ENCODE measurements at regions not wholly inside any gene's neighbourhood (a gene's known extent, or its start where the extent isn't known, plus 50 kb on each side); places are given as distances from the start of the nearest gene placed in this dataset.

DNA sequence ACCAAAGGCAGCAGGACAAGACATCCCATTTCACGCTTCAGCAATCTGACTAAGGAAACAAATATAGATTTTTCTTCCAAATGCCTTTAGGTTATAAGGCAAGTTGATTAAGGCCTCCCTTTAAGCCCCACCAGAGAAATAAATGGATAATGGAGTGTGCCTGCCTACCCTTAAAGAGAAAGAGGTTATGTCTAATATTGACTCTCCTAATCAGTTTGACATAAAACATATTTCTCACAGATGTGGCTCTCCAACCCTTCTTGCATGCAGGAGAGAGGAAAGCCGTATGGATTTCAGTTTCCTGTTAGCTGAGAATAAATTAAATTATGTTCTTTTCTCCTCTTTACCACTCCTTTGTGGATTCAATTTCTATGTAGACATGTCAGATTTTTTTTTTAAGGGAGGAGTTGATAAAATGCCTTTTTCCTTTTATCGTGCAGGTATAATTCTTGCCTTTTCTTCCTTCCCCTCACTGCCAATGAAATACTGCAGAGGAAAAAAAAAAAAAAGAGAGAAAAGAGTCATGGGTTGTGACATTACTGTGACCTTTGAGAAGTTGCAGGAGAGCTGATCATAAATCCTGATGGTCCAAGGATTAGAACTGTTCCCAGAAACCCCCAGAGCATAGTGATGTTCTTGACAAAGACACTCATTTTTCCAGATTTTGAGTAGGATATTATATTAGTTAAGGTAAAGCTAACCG lies 355.3 kb upstream of the SLCO3A1 start:
- TF ChIP-seq POLR2A (IDR thresholded peaks at IDR 0.05) (no peak), POLR2AphosphoS5 (IDR thresholded peaks at IDR 0.05) (no peak)
- TF ChIP-seq, protein P1, sequence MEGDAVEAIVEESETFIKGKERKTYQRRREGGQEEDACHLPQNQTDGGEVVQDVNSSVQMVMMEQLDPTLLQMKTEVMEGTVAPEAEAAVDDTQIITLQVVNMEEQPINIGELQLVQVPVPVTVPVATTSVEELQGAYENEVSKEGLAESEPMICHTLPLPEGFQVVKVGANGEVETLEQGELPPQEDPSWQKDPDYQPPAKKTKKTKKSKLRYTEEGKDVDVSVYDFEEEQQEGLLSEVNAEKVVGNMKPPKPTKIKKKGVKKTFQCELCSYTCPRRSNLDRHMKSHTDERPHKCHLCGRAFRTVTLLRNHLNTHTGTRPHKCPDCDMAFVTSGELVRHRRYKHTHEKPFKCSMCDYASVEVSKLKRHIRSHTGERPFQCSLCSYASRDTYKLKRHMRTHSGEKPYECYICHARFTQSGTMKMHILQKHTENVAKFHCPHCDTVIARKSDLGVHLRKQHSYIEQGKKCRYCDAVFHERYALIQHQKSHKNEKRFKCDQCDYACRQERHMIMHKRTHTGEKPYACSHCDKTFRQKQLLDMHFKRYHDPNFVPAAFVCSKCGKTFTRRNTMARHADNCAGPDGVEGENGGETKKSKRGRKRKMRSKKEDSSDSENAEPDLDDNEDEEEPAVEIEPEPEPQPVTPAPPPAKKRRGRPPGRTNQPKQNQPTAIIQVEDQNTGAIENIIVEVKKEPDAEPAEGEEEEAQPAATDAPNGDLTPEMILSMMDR (IDR thresholded peaks at IDR 0.05) = no peak
- no peak for DNase-seq (ENCODE audit: low spot score)
- Histone ChIP-seq H3K4me3 (no peak overlapping the region), H3K4me1 (replicated peaks) (no peaks in the 10 kb centered on the region), H3K27ac (no peak overlapping the region), H3K27me3 (replicated peaks; ENCODE audit: insufficient read depth) (no peaks in the 10 kb centered on the region), H3K36me3 (no peaks in the 10 kb centered on the region), H3K9me3 (no peaks in the 10 kb centered on the region)
- 70% methylated on average over 4 of the region's 4 CpGs for WGBS
- intact Hi-C loops (cut with DNase I) = no loop called here

DNA sequence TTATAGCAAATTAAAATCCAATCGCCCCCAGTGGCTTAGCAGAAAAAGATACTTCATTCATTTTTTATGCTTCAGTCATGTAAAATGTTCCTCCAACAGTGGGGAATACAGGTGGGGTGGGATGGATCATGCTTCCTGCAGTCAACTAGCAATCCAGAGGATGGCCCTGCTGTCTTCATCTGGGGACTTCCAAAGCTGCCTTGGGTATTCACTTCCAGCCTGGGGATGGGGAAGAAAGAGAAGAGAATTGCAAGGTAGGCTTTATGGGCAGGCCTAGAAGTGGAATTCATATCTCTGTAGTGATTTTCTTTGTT lies 354.8 kb upstream of the SLCO3A1 start:
- Histone ChIP-seq H3K4me1 (replicated peaks) (no peaks in the 10 kb centered on the region), H3K9me3 (no peaks in the 10 kb centered on the region), H3K36me3 (no peaks in the 10 kb centered on the region), H3K27me3 (replicated peaks; ENCODE audit: insufficient read depth) (no peaks in the 10 kb centered on the region), H3K4me3 (no peak overlapping the region), H3K27ac (no peak overlapping the region)
- no peak for DNase-seq (ENCODE audit: low spot score)
- intact Hi-C loops (cut with DNase I) = no loop called here
- WGBS = 98% methylated on average over 1 of the region's 1 CpG
- no peak for TF ChIP-seq POLR2AphosphoS5 (IDR thresholded peaks at IDR 0.05)
- no peak for TF ChIP-seq POLR2A (IDR thresholded peaks at IDR 0.05)
- TF ChIP-seq, protein P1 (IDR thresholded peaks at IDR 0.05) = no peak

GRCh38 chr15:91499774-91500383 lies 353.6 kb upstream of the SLCO3A1 start:
- intact Hi-C loops (cut with DNase I) = no loop called here
- no peaks in the 10 kb centered on the region for H3K4me1 ChIP-seq (replicated peaks)
- H3K27me3 ChIP-seq (replicated peaks; ENCODE audit: insufficient read depth) = no peaks in the 10 kb centered on the region
- no peak for DNase-seq (ENCODE audit: low spot score)
- no peak for TF ChIP-seq POLR2A (IDR thresholded peaks at IDR 0.05)
- TF ChIP-seq POLR2AphosphoS5 (IDR thresholded peaks at IDR 0.05) = no peak
- TF ChIP-seq, protein P1 (IDR thresholded peaks at IDR 0.05) = no peak
- H3K9me3 ChIP-seq = no peaks in the 10 kb centered on the region
- no peaks in the 10 kb centered on the region for H3K36me3 ChIP-seq
- no peak overlapping the region for H3K4me3 ChIP-seq
- WGBS = 92% methylated on average over 5 of the region's 5 CpGs
- no peak overlapping the region for H3K27ac ChIP-seq

DNA sequence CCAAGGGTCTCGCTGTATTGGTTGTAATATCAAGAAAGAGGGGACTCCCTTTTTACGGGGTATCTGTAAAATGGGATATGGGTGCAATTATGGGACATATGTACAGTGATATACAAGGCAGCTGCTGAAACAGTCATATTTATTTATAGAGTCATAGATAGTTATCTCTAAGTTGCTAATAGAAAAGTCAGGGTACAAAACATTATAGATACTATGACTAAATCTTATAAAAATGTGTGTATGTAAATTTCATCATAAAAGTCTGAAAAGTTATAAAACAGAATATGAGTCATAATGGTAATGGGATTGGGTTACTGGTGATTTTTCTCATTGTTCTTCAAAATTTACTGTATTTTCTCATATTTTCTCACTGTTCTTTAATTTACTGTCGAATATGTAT lies 344.9 kb upstream of the SLCO3A1 start:
- no peak for DNase-seq (ENCODE audit: low spot score)
- no peaks in the 10 kb centered on the region for H3K27me3 ChIP-seq (replicated peaks; ENCODE audit: insufficient read depth)
- H3K27ac ChIP-seq = no peak overlapping the region
- H3K9me3 ChIP-seq = no peaks in the 10 kb centered on the region
- TF ChIP-seq POLR2A (IDR thresholded peaks at IDR 0.05) = no peak
- no peak for TF ChIP-seq POLR2AphosphoS5 (IDR thresholded peaks at IDR 0.05)
- TF ChIP-seq, protein P1 (IDR thresholded peaks at IDR 0.05) = no peak
- no peaks in the 10 kb centered on the region for H3K36me3 ChIP-seq
- H3K4me1 ChIP-seq (replicated peaks) = no peaks in the 10 kb centered on the region
- intact Hi-C loops (cut with DNase I) = no loop called here
- H3K4me3 ChIP-seq = no peak overlapping the region
- 65% methylated on average over 3 of the region's 3 CpGs for WGBS

DNA sequence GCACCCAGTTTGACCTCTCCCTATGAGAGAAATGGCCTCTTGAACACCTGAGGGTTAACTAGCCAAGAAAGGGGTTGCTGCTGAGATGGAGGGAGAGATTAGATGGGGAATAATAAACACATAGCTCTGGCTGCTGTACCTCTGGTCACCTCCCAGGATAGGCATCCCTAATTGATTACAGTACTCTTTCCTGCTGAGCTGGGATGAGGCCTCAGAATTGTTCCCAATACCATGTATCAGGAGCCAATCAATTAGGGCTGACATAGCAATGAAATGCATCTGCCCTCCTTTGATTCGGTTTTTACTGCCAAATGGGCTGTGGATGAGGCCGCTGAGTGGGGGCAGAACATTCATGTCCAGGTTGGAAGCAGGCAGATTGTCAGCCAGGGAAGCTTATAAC lies 339.4 kb upstream of the SLCO3A1 start:
- intact Hi-C loops (cut with DNase I) = no loop called here
- Histone ChIP-seq H3K4me1 (replicated peaks) (no peaks in the 10 kb centered on the region), H3K36me3 (no peaks in the 10 kb centered on the region)

More for the DNA sequence above, 339.4 kb upstream of the SLCO3A1 start:
- Histone ChIP-seq H3K4me3 (no peak overlapping the region), H3K9me3 (no peaks in the 10 kb centered on the region), H3K27me3 (replicated peaks; ENCODE audit: insufficient read depth) (no peaks in the 10 kb centered on the region), H3K27ac (no peak overlapping the region)
- no peak for DNase-seq (ENCODE audit: low spot score)
- WGBS = 75% methylated on average over 2 of the region's 2 CpGs
- no peak for TF ChIP-seq POLR2A (IDR thresholded peaks at IDR 0.05)
- TF ChIP-seq, protein P1 (IDR thresholded peaks at IDR 0.05) = no peak
- TF ChIP-seq POLR2AphosphoS5 (IDR thresholded peaks at IDR 0.05) = no peak
